SU-DHL-6 (cell line): ENCODE measurements at regions not wholly inside any gene's neighbourhood (a gene's known extent, or its start where the extent isn't known, plus 50 kb on each side); places are given as distances from the start of the nearest gene placed in this dataset.

Experiments
- H2AFZ ChIP-seq: fragments of 200-600 bp; sonication (generic); 2 replicates; pipeline ENCODE4 v1.6.1; 2014; ENCODE audit warnings: low read depth, mild to moderate bottlenecking, moderate library complexity, mixed read lengths, antibody characterized with exemption, low read length; ENCODE audit not compliant: severe bottlenecking
- H3F3A ChIP-seq: fragments of 200-600 bp; shearing (Covaris generic); 2 replicates; pipeline ENCODE4 v1.6.0; 2016; ENCODE audit warnings: antibody characterized with exemption, mild to moderate bottlenecking; ENCODE audit not compliant: insufficient read depth
- H3K27ac ChIP-seq: fragments of 200-600 bp; sonication (generic); 2 replicates; pipeline ENCODE4 v1.5.1; 2016; ENCODE audit warnings: low read depth, mild to moderate bottlenecking, low read length, moderate library complexity, mixed read lengths
- H3K27me3 ChIP-seq: fragments of 200-600 bp; sonication (generic), shearing (Covaris generic); 2 replicates; pipeline ENCODE4 v1.6.0; 2014; ENCODE audit warnings: mild to moderate bottlenecking, low read length
- H3K36me3 ChIP-seq: fragments of 200-600 bp; sonication (generic); 2 replicates; pipeline ENCODE4 v1.6.1; 2014; ENCODE audit warnings: mild to moderate bottlenecking, low read length, mixed read lengths
- H3K4me2 ChIP-seq: fragments of 300-600, 200-600 bp; shearing (Covaris generic), sonication (generic); 2 replicates; pipeline ENCODE4 v1.6.0; 2014; ENCODE audit warnings: low read length, low read depth, mild to moderate bottlenecking; ENCODE audit not compliant: poor library complexity, severe bottlenecking
- H3K4me3 ChIP-seq: fragments of 200-600 bp; sonication (generic); 2 replicates; pipeline ENCODE4 v1.5.1; 2014; ENCODE audit warnings: antibody characterized with exemption, low read length, mild to moderate bottlenecking, mixed read lengths; ENCODE audit not compliant: insufficient read depth, poor library complexity, severe bottlenecking
- H3K79me2 ChIP-seq: fragments of 200-600 bp; sonication (generic); 2 replicates; pipeline ENCODE4 v1.6.1; 2014; ENCODE audit warnings: mild to moderate bottlenecking, low read length, moderate library complexity; ENCODE audit not compliant: insufficient read depth
- H3K9ac ChIP-seq: fragments of 200-600 bp; sonication (generic); 2 replicates; pipeline ENCODE4 v1.7.0; 2014; ENCODE audit warnings: mild to moderate bottlenecking, low read length
- H3K9me2 ChIP-seq: fragments of 200-600 bp; sonication (generic); replicated peaks from 2 replicates; pipeline ENCODE4 v1.6.1; 2014; ENCODE audit warnings: low read length; ENCODE audit not compliant: insufficient read depth
- H3K9me3 ChIP-seq: fragments of 200-600 bp; sonication (generic); 2 replicates; pipeline ENCODE4 v1.6.1; 2014; ENCODE audit warnings: low read length, mixed read lengths; ENCODE audit not compliant: insufficient read depth
- H4K20me1 ChIP-seq: fragments of 200-600 bp; sonication (generic); 2 replicates; pipeline ENCODE4 v1.6.1; 2014; ENCODE audit warnings: low read depth, mild to moderate bottlenecking, antibody characterized with exemption, low read length, moderate library complexity, mixed read lengths
- CTCF ChIP-seq: fragments of 200-600 bp; sonication (generic); IDR thresholded peaks from one replicate; pipeline ENCODE4 v1.5.1; 2017; ENCODE audit warnings: antibody characterized with exemption, mild to moderate bottlenecking, low read length, moderate library complexity; ENCODE audit not compliant: insufficient read depth, poor library complexity, severe bottlenecking
- EZH2phosphoT487 ChIP-seq: fragments of 200-600 bp; sonication (generic), shearing (Covaris generic); conservative IDR thresholded peaks from 2 replicates; pipeline ENCODE4 v1.6.1; 2018; ENCODE audit warnings: mild to moderate bottlenecking, antibody characterized with exemption, low read length, moderate library complexity, mixed read lengths

GRCh38 chr10:43712821-43713584 is 64.3 kb upstream of the ZNF32 start:
- Histone ChIP-seq H3K9me3 (no peaks in the 10 kb centered on the region), H3F3A (no peaks in the 10 kb centered on the region), H2AFZ (no peak overlapping the region), H3K27ac (no peak overlapping the region), H3K4me3 (no peak overlapping the region), H4K20me1 (no peaks in the 10 kb centered on the region), H3K36me3 (no peaks in the 10 kb centered on the region), H3K9ac (no peak overlapping the region), H3K27me3 (no peaks in the 10 kb centered on the region), H3K79me2 (no peaks in the 10 kb centered on the region), H3K4me2 (no peak overlapping the region), H3K9me2 (no peaks in the 10 kb centered on the region)
- TF ChIP-seq CTCF: no peak
- TF ChIP-seq EZH2phosphoT487: no peak

- TF ChIP-seq CTCF: no peak
- no peak for TF ChIP-seq EZH2phosphoT487
- Histone ChIP-seq H3K79me2 (no peaks in the 10 kb centered on the region), H3K27me3 (no peaks in the 10 kb centered on the region)
These were observed 62.2 kb upstream of the ZNF32 start for GRCh38 chr10:43710772-43711471.

DNA sequence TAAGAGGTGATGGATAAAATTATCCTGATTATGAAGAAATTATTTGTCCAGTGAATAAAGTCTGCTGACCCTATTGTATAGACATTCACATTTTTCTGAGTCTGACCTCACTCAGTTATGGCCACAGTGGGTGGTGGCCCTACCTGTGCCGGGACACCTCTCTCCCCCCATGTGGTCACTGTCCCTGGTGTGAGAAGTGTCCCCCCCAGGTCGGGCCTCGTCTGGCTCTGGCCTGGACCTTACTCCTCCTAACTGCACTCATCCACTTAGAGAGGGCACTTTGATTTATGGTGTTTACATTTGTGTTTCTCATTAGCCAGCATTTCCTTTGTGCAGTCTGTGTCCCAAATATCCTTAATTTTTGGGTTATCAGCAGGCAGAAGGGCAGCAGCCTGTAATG is 59.6 kb upstream of the ZNF32 start:
- H3K27me3 ChIP-seq: no peaks in the 10 kb centered on the region
- H3K9me3 ChIP-seq: no peaks in the 10 kb centered on the region
- no peak overlapping the region for H2AFZ ChIP-seq
- H3K36me3 ChIP-seq: no peaks in the 10 kb centered on the region
- H3K27ac ChIP-seq: no peak overlapping the region
- H3K4me2 ChIP-seq: no peak overlapping the region
- H3K79me2 ChIP-seq: no peaks in the 10 kb centered on the region
- no peak overlapping the region for H3K9ac ChIP-seq
- H3F3A ChIP-seq: no peaks in the 10 kb centered on the region
- no peaks in the 10 kb centered on the region for H3K9me2 ChIP-seq
- TF ChIP-seq CTCF (no peak), EZH2phosphoT487 (no peak)
- no peak overlapping the region for H3K4me3 ChIP-seq
- no peaks in the 10 kb centered on the region for H4K20me1 ChIP-seq

More at GRCh38 chr10:43710772-43711471, 62.2 kb upstream of the ZNF32 start:
- H3K4me3 ChIP-seq: no peak overlapping the region
- H3K36me3 ChIP-seq: no peaks in the 10 kb centered on the region
- H3K9ac ChIP-seq: no peak overlapping the region
- no peak overlapping the region for H3K27ac ChIP-seq
- H3K9me3 ChIP-seq: no peaks in the 10 kb centered on the region
- no peak overlapping the region for H2AFZ ChIP-seq
- no peak overlapping the region for H3K4me2 ChIP-seq
- no peaks in the 10 kb centered on the region for H4K20me1 ChIP-seq
- no peaks in the 10 kb centered on the region for H3F3A ChIP-seq
- no peaks in the 10 kb centered on the region for H3K9me2 ChIP-seq
